ENCODE measurements at regions not wholly inside any gene's neighbourhood (a gene's known extent, or its start where the extent isn't known, plus 50 kb on each side); places are given as distances from the start of the nearest gene placed in this dataset.

- no peak for TF ChIP-seq CTCF (IDR thresholded peaks at IDR 0.05)
- no peak for TF ChIP-seq POLR2A (IDR thresholded peaks at IDR 0.05)
Measured at GRCh38 chr7:33794959-33795358, 110.4 kb upstream of the BMPER start.

All from stomach (tissue), 4 donors.